Glomerular visceral epithelial cell (primary cell): ENCODE measurements at regions not wholly inside any gene's neighbourhood (a gene's known extent, or its start where the extent isn't known, plus 50 kb on each side); places are given as distances from the start of the nearest gene placed in this dataset.
A peak's percentile ranks its signal among the peaks of the same experiment; 100 is the strongest.
"Not testable (repeated sequence)": the region's sequence is repeated elsewhere in the genome, so short reads cannot be mapped to it uniquely, and the experiment has no call there.

Experiments used
- DNase-seq: peaks from one replicate; pipeline ENCODE4 v3.0.0-alpha.2; 2016; ENCODE audit errors: extremely low spot score

GRCh38 chr6:77178821-77179220 lies 284.5 kb downstream of the HTR1B start:
- DNase-seq = peak; percentile 28

GRCh38 chr6:77177470-77177869 lies 285.8 kb downstream of the HTR1B start:
- no peak for DNase-seq

GRCh38 chr6:77173472-77174074 lies 289.7 kb downstream of the HTR1B start:
- DNase-seq = no peak

GRCh38 chr6:77172578-77172977 lies 290.7 kb downstream of the HTR1B start:
- no peak for DNase-seq

- DNase-seq = no peak
Observed at GRCh38 chr6:77159730-77160129, 303.6 kb downstream of the HTR1B start.

GRCh38 chr6:77151241-77151640 lies 312.1 kb downstream of the HTR1B start:
- no peak for DNase-seq

GRCh38 chr6:77150736-77151135 lies 312.6 kb downstream of the HTR1B start:
- no peak for DNase-seq

- DNase-seq = no peak
Observed at GRCh38 chr6:77145244-77145643, 318.0 kb downstream of the HTR1B start.

- no peak for DNase-seq
Observed at GRCh38 chr6:77143659-77144447, 319.4 kb downstream of the HTR1B start.

GRCh38 chr6:77136086-77136485 lies 327.2 kb downstream of the HTR1B start:
- DNase-seq = no peak

- no peak for DNase-seq
Observed at GRCh38 chr6:77133031-77133430, 330.3 kb downstream of the HTR1B start.

GRCh38 chr6:77131426-77131825 lies 331.9 kb downstream of the HTR1B start:
- no peak for DNase-seq

- no peak for DNase-seq
Observed at GRCh38 chr6:77124604-77125003, 338.7 kb downstream of the HTR1B start.

GRCh38 chr6:77123527-77123926 lies 339.8 kb downstream of the HTR1B start:
- DNase-seq = no peak

GRCh38 chr6:77106992-77107391 lies 356.3 kb downstream of the HTR1B start:
- DNase-seq = no peak

GRCh38 chr6:77105091-77105490 lies 358.2 kb downstream of the HTR1B start:
- no peak for DNase-seq

GRCh38 chr6:77097940-77098339 lies 365.4 kb downstream of the HTR1B start:
- no peak for DNase-seq

- no peak for DNase-seq
Observed at GRCh38 chr6:77095936-77096627, 367.2 kb downstream of the HTR1B start.

- no peak for DNase-seq
Observed at GRCh38 chr6:77094821-77095220, 368.5 kb downstream of the HTR1B start.

GRCh38 chr6:77092971-77093370 lies 370.3 kb downstream of the HTR1B start:
- no peak for DNase-seq

GRCh38 chr6:77089776-77090175 lies 373.5 kb downstream of the HTR1B start:
- DNase-seq = no peak

- DNase-seq = not testable (repeated sequence)
Observed at GRCh38 chr6:77087794-77088318, 375.4 kb downstream of the HTR1B start.
